ENCODE measurements at regions not wholly inside any gene's neighbourhood (a gene's known extent, or its start where the extent isn't known, plus 50 kb on each side); places are given as distances from the start of the nearest gene placed in this dataset.

DNA sequence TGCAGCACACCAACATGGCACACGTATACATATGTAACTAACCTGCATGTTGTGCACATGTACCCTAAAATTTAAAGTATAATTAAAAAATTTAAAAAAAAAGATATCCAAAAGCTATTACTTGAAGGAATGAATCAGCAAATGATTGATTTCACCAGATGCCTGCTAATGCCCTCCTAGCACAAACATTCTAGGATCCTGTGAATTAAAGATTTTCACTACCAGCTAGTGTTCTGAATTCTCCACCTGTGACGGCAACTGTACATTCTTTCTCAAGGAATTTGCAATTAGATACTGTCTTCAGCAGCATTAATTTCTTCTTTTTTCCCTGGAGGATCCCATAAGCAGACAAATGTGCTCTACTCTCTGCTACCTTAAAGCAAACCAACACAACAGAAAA lies 694.9 kb downstream of the NTRK3 start:
- ATAC-seq (no peak), DNase-seq (ENCODE audit: low read depth, low spot score) (no peak)
- Histone ChIP-seq H3K27ac (ENCODE audit: low read length) (no peak overlapping the region), H3K36me3 (ENCODE audit: control insufficient read depth, insufficient read depth, low read length) (no peaks in the 10 kb centered on the region), H3K4me3 (ENCODE audit: low read depth in 2 of 2, low read length in 2 of 2) (no peak overlapping the region), H3K27me3 (ENCODE audit: control insufficient read depth, insufficient read depth, low read length) (no peaks in the 10 kb centered on the region), H3K9me3 (ENCODE audit: control insufficient read depth, insufficient read depth, low read depth, low read length) (no peaks in the 10 kb centered on the region), H3K4me1 (ENCODE audit: control insufficient read depth, insufficient read depth, low read length) (no peaks in the 10 kb centered on the region)
- ChIA-PET CTCF (no interaction called here), POLR2A (no interaction called here)
- intact Hi-C loops (cut with micrococcal nuclease; ENCODE audit: unreplicated experiment): no loop called here
- in situ Hi-C loops (cut with HindIII; ENCODE audit: low pct_unique_long_range_greater_than_20kb, low sequenced_read_pairs): no loop called here
- no TSS peak for BruUV-seq (replicated peaks)
- TF ChIP-seq, protein P1, sequence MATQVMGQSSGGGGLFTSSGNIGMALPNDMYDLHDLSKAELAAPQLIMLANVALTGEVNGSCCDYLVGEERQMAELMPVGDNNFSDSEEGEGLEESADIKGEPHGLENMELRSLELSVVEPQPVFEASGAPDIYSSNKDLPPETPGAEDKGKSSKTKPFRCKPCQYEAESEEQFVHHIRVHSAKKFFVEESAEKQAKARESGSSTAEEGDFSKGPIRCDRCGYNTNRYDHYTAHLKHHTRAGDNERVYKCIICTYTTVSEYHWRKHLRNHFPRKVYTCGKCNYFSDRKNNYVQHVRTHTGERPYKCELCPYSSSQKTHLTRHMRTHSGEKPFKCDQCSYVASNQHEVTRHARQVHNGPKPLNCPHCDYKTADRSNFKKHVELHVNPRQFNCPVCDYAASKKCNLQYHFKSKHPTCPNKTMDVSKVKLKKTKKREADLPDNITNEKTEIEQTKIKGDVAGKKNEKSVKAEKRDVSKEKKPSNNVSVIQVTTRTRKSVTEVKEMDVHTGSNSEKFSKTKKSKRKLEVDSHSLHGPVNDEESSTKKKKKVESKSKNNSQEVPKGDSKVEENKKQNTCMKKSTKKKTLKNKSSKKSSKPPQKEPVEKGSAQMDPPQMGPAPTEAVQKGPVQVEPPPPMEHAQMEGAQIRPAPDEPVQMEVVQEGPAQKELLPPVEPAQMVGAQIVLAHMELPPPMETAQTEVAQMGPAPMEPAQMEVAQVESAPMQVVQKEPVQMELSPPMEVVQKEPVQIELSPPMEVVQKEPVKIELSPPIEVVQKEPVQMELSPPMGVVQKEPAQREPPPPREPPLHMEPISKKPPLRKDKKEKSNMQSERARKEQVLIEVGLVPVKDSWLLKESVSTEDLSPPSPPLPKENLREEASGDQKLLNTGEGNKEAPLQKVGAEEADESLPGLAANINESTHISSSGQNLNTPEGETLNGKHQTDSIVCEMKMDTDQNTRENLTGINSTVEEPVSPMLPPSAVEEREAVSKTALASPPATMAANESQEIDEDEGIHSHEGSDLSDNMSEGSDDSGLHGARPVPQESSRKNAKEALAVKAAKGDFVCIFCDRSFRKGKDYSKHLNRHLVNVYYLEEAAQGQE (IDR thresholded peaks at IDR 0.05; ENCODE audit: insufficient read depth in 1 of 2, low read depth in 2 of 2, low read length in 1 of 2): no peak
- TF ChIP-seq, protein P2, sequence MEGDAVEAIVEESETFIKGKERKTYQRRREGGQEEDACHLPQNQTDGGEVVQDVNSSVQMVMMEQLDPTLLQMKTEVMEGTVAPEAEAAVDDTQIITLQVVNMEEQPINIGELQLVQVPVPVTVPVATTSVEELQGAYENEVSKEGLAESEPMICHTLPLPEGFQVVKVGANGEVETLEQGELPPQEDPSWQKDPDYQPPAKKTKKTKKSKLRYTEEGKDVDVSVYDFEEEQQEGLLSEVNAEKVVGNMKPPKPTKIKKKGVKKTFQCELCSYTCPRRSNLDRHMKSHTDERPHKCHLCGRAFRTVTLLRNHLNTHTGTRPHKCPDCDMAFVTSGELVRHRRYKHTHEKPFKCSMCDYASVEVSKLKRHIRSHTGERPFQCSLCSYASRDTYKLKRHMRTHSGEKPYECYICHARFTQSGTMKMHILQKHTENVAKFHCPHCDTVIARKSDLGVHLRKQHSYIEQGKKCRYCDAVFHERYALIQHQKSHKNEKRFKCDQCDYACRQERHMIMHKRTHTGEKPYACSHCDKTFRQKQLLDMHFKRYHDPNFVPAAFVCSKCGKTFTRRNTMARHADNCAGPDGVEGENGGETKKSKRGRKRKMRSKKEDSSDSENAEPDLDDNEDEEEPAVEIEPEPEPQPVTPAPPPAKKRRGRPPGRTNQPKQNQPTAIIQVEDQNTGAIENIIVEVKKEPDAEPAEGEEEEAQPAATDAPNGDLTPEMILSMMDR (IDR thresholded peaks at IDR 0.05): no peak
- TF ChIP-seq TCF7L2 (IDR thresholded peaks at IDR 0.05; ENCODE audit: low read depth, low read length) (no peak), SIN3A (IDR thresholded peaks at IDR 0.05; ENCODE audit: borderline replicate concordance, insufficient read depth, low read depth, low read length) (no peak), POLR2AphosphoS5 (IDR thresholded peaks at IDR 0.05; ENCODE audit: low read depth, low read length) (no peak)

DNA sequence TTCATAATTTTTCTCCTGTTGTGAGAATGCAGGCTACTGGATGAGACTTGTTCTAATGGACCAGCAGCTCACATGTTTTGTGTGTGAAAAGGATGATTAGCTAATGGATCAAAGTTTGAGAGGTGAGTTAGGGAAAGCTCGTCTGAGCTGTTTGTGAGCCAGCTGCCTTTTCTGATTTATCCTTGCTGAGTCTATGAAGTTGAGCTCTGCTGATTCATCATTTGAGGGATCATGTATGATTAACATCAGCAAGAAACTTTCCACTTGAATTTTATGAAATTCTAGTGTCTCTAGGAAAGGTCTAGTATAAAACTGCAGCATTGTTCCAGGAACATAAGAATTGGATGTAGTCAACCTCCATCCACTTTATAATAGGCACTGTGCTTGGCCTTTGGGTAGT lies 698.7 kb downstream of the NTRK3 start:
- Histone ChIP-seq H3K9me3 (ENCODE audit: control insufficient read depth, insufficient read depth, low read depth, low read length) (no peaks in the 10 kb centered on the region), H3K4me3 (ENCODE audit: low read depth in 2 of 2, low read length in 2 of 2) (no peak overlapping the region), H3K36me3 (ENCODE audit: control insufficient read depth, insufficient read depth, low read length) (no peaks in the 10 kb centered on the region), H3K27ac (ENCODE audit: low read length) (no peak overlapping the region), H3K27me3 (ENCODE audit: control insufficient read depth, insufficient read depth, low read length) (no peaks in the 10 kb centered on the region), H3K4me1 (ENCODE audit: control insufficient read depth, insufficient read depth, low read length) (no peaks in the 10 kb centered on the region)
- ATAC-seq: no peak
- in situ Hi-C loops (cut with HindIII; ENCODE audit: low pct_unique_long_range_greater_than_20kb, low sequenced_read_pairs): no loop called here
- POLR2A ChIA-PET: no interaction called here
- no TSS peak for BruUV-seq (replicated peaks)
- DNase-seq (ENCODE audit: low read depth, low spot score): no peak
- TF ChIP-seq, protein P2 (IDR thresholded peaks at IDR 0.05): no peak
- TF ChIP-seq, protein P1 (IDR thresholded peaks at IDR 0.05; ENCODE audit: insufficient read depth in 1 of 2, low read depth in 2 of 2, low read length in 1 of 2): no peak
- TF ChIP-seq TCF7L2 (IDR thresholded peaks at IDR 0.05; ENCODE audit: low read depth, low read length) (no peak), POLR2AphosphoS5 (IDR thresholded peaks at IDR 0.05; ENCODE audit: low read depth, low read length) (no peak), SIN3A (IDR thresholded peaks at IDR 0.05; ENCODE audit: borderline replicate concordance, insufficient read depth, low read depth, low read length) (no peak)
- intact Hi-C loops (cut with micrococcal nuclease; ENCODE audit: unreplicated experiment): no loop called here
- CTCF ChIA-PET: no interaction called here
